Stimulated activated naive CD8-positive, alpha-beta T cell treated with anti-CD3 and anti-CD28 coated beads, Interleukin-15, amount 100 ng/mL, for 72 hours (primary cell): ENCODE measurements at regions not wholly inside any gene's neighbourhood (a gene's known extent, or its start where the extent isn't known, plus 50 kb on each side); places are given as distances from the start of the nearest gene placed in this dataset.
A peak's percentile ranks its signal among the peaks of the same experiment; 100 is the strongest.
"Not testable (repeated sequence)": the region's sequence is repeated elsewhere in the genome, so short reads cannot be mapped to it uniquely, and the experiment has no call there.

ENCODE experiments used
- ATAC-seq: fragments of 150-1000 bp; cut with Tn5 transposase; 2 replicates; pipeline ENCODE4 v1.10.0; 2021; ENCODE audit warnings: mild to moderate bottlenecking, moderate library complexity
- DNase-seq, 2 donors: peaks; one replicate each; pipeline ENCODE4 v3.0.0; 2021 to 2022
- H3K27ac Mint-ChIP-seq, 2 donors: one replicate each; pipeline ENCODE4 v1.8.0; 2022; ENCODE audit warnings: mild to moderate bottlenecking in 2 of 2, mixed read lengths in 2 of 2, moderate library complexity in 2 of 2
- H3K27me3 Mint-ChIP-seq: one replicate; pipeline ENCODE4 v1.8.0; 2022; ENCODE audit warnings: mixed read lengths
- H3K4me1 Mint-ChIP-seq: one replicate; pipeline ENCODE4 v1.8.0; 2022; ENCODE audit warnings: mild to moderate bottlenecking, mixed read lengths
- H3K4me3 Mint-ChIP-seq, 2 donors: one replicate each; pipeline ENCODE4 v1.8.0; 2022; ENCODE audit warnings: mild to moderate bottlenecking in 2 of 2, mixed read lengths in 2 of 2, moderate library complexity in 1 of 2
- H3K9me3 Mint-ChIP-seq, 2 donors: one replicate each; pipeline ENCODE4 v1.8.0; 2022; ENCODE audit warnings: mixed read lengths in 2 of 2

GRCh38 chr3:145197051-145197820 is 963.7 kb downstream of the PLOD2 start:
- H3K4me1 Mint-ChIP-seq = no peaks in the 10 kb centered on the region
- H3K27me3 Mint-ChIP-seq = no peaks in the 10 kb centered on the region
- H3K9me3 Mint-ChIP-seq = no peaks in the 10 kb centered on the region
- no peak for ATAC-seq
- H3K27ac Mint-ChIP-seq = no peak overlapping the region
- H3K4me3 Mint-ChIP-seq = no peak overlapping the region
- DNase-seq = no peak

GRCh38 chr3:145197821-145198220 is 963.2 kb downstream of the PLOD2 start:
- no peaks in the 10 kb centered on the region for H3K9me3 Mint-ChIP-seq
- H3K4me3 Mint-ChIP-seq = no peak overlapping the region
- H3K27ac Mint-ChIP-seq = no peak overlapping the region
- no peak for ATAC-seq
- no peaks in the 10 kb centered on the region for H3K4me1 Mint-ChIP-seq
- DNase-seq = no peak
- no peaks in the 10 kb centered on the region for H3K27me3 Mint-ChIP-seq

GRCh38 chr3:145209561-145209960 is 951.4 kb downstream of the PLOD2 start:
- no peaks in the 10 kb centered on the region for H3K27me3 Mint-ChIP-seq
- no peak for ATAC-seq
- no peak for DNase-seq
- H3K4me3 Mint-ChIP-seq = no peak overlapping the region
- no peaks in the 10 kb centered on the region for H3K9me3 Mint-ChIP-seq
- no peaks in the 10 kb centered on the region for H3K4me1 Mint-ChIP-seq
- no peak overlapping the region for H3K27ac Mint-ChIP-seq

- no peaks in the 10 kb centered on the region for H3K4me1 Mint-ChIP-seq
- no peak overlapping the region for H3K27ac Mint-ChIP-seq
- no peaks in the 10 kb centered on the region for H3K27me3 Mint-ChIP-seq
- DNase-seq = no peak
- H3K4me3 Mint-ChIP-seq = no peak overlapping the region
- H3K9me3 Mint-ChIP-seq = peaks cover 7 to 19% of the 10 kb centered on the region in 2 donors
- ATAC-seq = no peak
Observed at GRCh38 chr3:145219355-145220235, 941.4 kb downstream of the PLOD2 start.

GRCh38 chr3:145224886-145225285 is 936.1 kb downstream of the PLOD2 start:
- H3K4me1 Mint-ChIP-seq = no peaks in the 10 kb centered on the region
- no peak for DNase-seq
- peaks cover 7 to 9% of the 10 kb centered on the region in 2 donors for H3K9me3 Mint-ChIP-seq
- ATAC-seq = no peak
- H3K27ac Mint-ChIP-seq = no peak overlapping the region
- no peaks in the 10 kb centered on the region for H3K27me3 Mint-ChIP-seq
- H3K4me3 Mint-ChIP-seq = no peak overlapping the region

- no peak overlapping the region for H3K4me3 Mint-ChIP-seq
- ATAC-seq = no peak
Observed at GRCh38 chr3:145243875-145244274, 917.1 kb downstream of the PLOD2 start.

GRCh38 chr3:145244327-145244726 is 916.7 kb downstream of the PLOD2 start:
- ATAC-seq (no peak), DNase-seq (no peak)
- H3K27me3 Mint-ChIP-seq = no peaks in the 10 kb centered on the region
- H3K9me3 Mint-ChIP-seq = peaks cover 18 to 27% of the 10 kb centered on the region in 2 donors
- peak overlapping the region in 1 of 2 donors; percentile 13 for H3K27ac Mint-ChIP-seq
- H3K4me3 Mint-ChIP-seq = no peak overlapping the region
- no peaks in the 10 kb centered on the region for H3K4me1 Mint-ChIP-seq

More at GRCh38 chr3:145243875-145244274, 917.1 kb downstream of the PLOD2 start:
- H3K27ac Mint-ChIP-seq = no peak overlapping the region
- H3K4me1 Mint-ChIP-seq = no peaks in the 10 kb centered on the region
- peaks cover 16 to 23% of the 10 kb centered on the region in 2 donors for H3K9me3 Mint-ChIP-seq
- no peaks in the 10 kb centered on the region for H3K27me3 Mint-ChIP-seq
- DNase-seq = no peak

GRCh38 chr3:145246291-145246690 is 914.7 kb downstream of the PLOD2 start:
- Mint-ChIP-seq H3K27ac (no peak overlapping the region), H3K9me3 (peaks cover 14 to 38% of the 10 kb centered on the region in 2 donors), H3K27me3 (no peaks in the 10 kb centered on the region), H3K4me3 (no peak overlapping the region), H3K4me1 (no peaks in the 10 kb centered on the region)
- ATAC-seq (no peak), DNase-seq (no peak)

- H3K27ac Mint-ChIP-seq = no peak overlapping the region
- H3K9me3 Mint-ChIP-seq = peaks cover 14 to 38% of the 10 kb centered on the region in 2 donors
- H3K27me3 Mint-ChIP-seq = no peaks in the 10 kb centered on the region
- ATAC-seq = no peak
- H3K4me1 Mint-ChIP-seq = no peaks in the 10 kb centered on the region
- no peak overlapping the region for H3K4me3 Mint-ChIP-seq
- DNase-seq = no peak
Observed at GRCh38 chr3:145248928-145249327, 912.1 kb downstream of the PLOD2 start.

- peaks cover 14 to 30% of the 10 kb centered on the region in 2 donors for H3K9me3 Mint-ChIP-seq
- no peak for DNase-seq
- H3K4me3 Mint-ChIP-seq = no peak overlapping the region
- H3K4me1 Mint-ChIP-seq = no peaks in the 10 kb centered on the region
- no peaks in the 10 kb centered on the region for H3K27me3 Mint-ChIP-seq
- no peak for ATAC-seq
- H3K27ac Mint-ChIP-seq = no peak overlapping the region
Observed at GRCh38 chr3:145251311-145251710, 909.7 kb downstream of the PLOD2 start.

GRCh38 chr3:145257967-145258366 is 903.0 kb downstream of the PLOD2 start:
- DNase-seq, H3K4me1 Mint-ChIP-seq, H3K27ac Mint-ChIP-seq, H3K9me3 Mint-ChIP-seq, H3K4me3 Mint-ChIP-seq, ATAC-seq, H3K27me3 Mint-ChIP-seq: not testable (repeated sequence)

GRCh38 chr3:145259166-145259880 is 901.7 kb downstream of the PLOD2 start:
- H3K4me3 Mint-ChIP-seq = no peak overlapping the region
- ATAC-seq = no peak
- H3K27ac Mint-ChIP-seq = no peak overlapping the region

GRCh38 chr3:145263458-145263857 is 897.5 kb downstream of the PLOD2 start:
- DNase-seq, H3K9me3 Mint-ChIP-seq, ATAC-seq, H3K27ac Mint-ChIP-seq, H3K27me3 Mint-ChIP-seq, H3K4me1 Mint-ChIP-seq, H3K4me3 Mint-ChIP-seq: not testable (repeated sequence)

More at GRCh38 chr3:145259166-145259880, 901.7 kb downstream of the PLOD2 start:
- H3K27me3 Mint-ChIP-seq = no peaks in the 10 kb centered on the region
- no peak for DNase-seq
- no peaks in the 10 kb centered on the region for H3K4me1 Mint-ChIP-seq
- no peaks in the 10 kb centered on the region for H3K9me3 Mint-ChIP-seq

- Mint-ChIP-seq H3K9me3 (peaks cover 0 to 4% of the 10 kb centered on the region in 2 donors), H3K27me3 (no peaks in the 10 kb centered on the region), H3K4me1 (no peaks in the 10 kb centered on the region), H3K27ac (no peak overlapping the region), H3K4me3 (no peak overlapping the region)
- DNase-seq (no peak), ATAC-seq (no peak)
Observed at GRCh38 chr3:145266368-145266767, 894.6 kb downstream of the PLOD2 start.

- H3K27ac Mint-ChIP-seq = no peak overlapping the region
- no peak for DNase-seq
- no peak overlapping the region for H3K4me3 Mint-ChIP-seq
- peaks cover 0 to 4% of the 10 kb centered on the region in 2 donors for H3K9me3 Mint-ChIP-seq
- H3K4me1 Mint-ChIP-seq = no peaks in the 10 kb centered on the region
- no peaks in the 10 kb centered on the region for H3K27me3 Mint-ChIP-seq
- no peak for ATAC-seq
Observed at GRCh38 chr3:145269106-145269505, 891.9 kb downstream of the PLOD2 start.
